ENCODE measurements at regions not wholly inside any gene's neighbourhood (a gene's known extent, or its start where the extent isn't known, plus 50 kb on each side); places are given as distances from the start of the nearest gene placed in this dataset.

DNA sequence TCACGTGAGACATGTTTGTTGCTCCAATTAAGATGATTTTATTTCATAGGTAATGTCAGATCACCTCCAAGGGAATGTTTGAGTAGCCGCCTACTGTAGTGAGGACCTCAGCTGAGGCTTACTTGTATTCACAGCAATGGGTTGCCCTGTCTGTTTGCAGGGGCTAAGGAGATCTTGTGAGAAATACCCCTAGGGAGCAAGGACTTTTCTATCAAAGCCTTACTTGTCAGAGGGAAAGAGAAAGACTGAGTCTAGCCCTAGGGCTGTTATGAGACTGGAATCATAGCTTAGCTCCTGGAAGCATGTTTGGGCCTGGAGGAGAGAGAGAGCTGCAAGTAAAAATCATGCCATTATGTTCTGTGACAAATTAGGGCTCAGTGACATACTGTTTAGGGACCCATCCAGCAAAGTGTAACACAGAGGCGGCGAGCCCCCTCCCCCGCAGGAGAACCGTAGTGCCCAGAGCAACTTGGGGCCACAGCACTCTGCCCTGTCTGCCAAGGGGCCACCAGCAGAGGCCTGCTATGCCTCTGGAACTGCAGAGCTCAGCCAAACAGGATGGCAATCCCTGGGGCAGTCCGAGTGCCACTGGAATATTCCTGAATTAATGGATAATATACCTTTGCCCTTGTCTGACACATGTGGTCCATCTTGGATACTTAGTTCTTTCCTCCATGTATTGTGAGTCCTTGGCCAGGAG lies 178.8 kb downstream of the DACT1 start:
- ATAC-seq (ENCODE audit: low FRiP score) (no peak), DNase-seq (ENCODE audit: low spot score) (no peak)
- TF ChIP-seq CTCF (IDR thresholded peaks at IDR 0.05), result no peak

DNA sequence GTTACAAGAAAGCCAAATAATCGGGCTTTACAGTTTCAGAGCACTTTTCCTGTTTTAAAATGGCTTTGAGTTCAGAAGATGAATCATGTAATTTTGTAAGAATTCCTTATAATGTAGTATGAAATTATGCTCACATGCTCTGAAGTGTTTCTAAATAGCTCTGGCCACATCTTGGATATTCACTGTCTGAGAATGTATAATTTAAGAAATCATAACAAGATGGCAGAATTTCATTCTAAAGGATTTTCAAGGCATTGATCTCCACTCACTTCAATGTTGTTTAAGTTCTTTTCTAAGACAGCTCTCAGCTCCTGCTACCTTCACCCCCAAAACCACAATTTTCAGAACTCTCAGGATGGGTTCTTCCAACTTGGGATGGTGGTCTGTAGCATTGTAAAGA lies 180.1 kb downstream of the DACT1 start:
- TF ChIP-seq CTCF (IDR thresholded peaks at IDR 0.05), result no peak
- no peak for DNase-seq (ENCODE audit: low spot score)
- ATAC-seq (ENCODE audit: low FRiP score), result no peak

DNA sequence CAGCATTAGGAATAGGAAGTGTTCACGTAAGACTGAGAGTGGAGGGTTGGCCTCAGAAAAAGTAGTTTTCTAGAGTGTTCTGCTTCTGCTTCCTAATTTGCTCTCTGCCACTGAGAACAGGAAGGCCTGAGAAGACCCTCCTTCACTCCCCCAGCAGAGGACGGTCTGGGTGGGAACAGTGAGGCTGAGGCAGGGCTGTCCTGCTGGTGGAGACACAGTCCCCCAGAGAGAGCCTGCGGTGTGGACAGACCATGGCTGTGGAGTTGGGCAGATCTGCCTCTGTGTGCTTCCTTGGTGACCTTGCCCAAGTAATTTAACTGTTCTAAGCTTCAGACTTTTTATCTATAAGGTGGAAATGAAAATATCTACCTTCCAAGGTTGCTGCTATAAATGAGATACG lies 182.3 kb downstream of the DACT1 start:
- DNase-seq (ENCODE audit: low spot score) (no peak), ATAC-seq (ENCODE audit: low FRiP score) (no peak)
- TF ChIP-seq CTCF (IDR thresholded peaks at IDR 0.05), result no peak

- no peak for TF ChIP-seq CTCF (IDR thresholded peaks at IDR 0.05)
- ATAC-seq (ENCODE audit: low FRiP score), result no peak
Measured at GRCh38 chr14:58821421-58821820, 183.7 kb downstream of the DACT1 start.

DNA sequence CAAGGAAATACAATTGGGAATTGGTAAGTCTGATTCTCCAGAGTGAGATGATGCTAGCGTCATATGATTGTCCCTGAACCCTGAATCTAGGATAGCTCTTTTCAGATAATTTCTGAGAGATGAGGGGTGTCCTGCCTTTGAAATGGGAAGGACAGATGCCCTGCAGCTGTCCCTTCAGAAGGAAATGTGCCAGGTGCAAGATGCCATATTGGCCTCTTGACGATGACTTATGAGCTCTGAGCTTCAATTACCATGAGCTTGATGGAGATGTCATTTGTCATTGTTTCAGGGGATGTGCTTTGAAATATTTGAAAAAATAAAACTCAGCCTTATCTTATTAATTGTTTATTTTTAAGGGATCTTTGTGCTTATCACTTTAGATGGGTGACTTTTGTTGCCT lies 185.1 kb downstream of the DACT1 start:
- DNase-seq (ENCODE audit: low spot score) (no peak), ATAC-seq (ENCODE audit: low FRiP score) (no peak)
- no peak for TF ChIP-seq CTCF (IDR thresholded peaks at IDR 0.05)

More at GRCh38 chr14:58821421-58821820, 183.7 kb downstream of the DACT1 start:
- DNase-seq (ENCODE audit: low spot score), result no peak

DNA sequence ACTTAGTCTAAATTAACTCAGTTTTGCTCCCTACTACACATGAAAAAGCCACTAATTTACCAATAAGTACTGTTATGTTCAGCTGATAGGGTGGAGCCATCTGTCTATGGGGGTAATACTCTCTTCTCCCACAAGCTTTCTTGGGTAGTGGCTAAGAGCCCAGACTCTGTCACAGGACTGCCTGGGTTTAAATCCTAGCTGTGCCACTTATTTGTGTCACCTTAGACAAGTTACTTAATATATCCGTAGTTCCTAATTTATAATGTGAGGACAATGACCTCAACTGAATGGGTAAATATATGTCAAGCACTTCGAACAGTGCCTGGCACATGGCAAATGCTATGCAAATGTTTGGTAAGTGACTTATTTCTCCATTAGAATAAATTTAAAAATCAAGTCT lies 185.6 kb downstream of the DACT1 start:
- TF ChIP-seq CTCF (IDR thresholded peaks at IDR 0.05), result no peak
- DNase-seq (ENCODE audit: low spot score) (no peak), ATAC-seq (ENCODE audit: low FRiP score) (no peak)

DNA sequence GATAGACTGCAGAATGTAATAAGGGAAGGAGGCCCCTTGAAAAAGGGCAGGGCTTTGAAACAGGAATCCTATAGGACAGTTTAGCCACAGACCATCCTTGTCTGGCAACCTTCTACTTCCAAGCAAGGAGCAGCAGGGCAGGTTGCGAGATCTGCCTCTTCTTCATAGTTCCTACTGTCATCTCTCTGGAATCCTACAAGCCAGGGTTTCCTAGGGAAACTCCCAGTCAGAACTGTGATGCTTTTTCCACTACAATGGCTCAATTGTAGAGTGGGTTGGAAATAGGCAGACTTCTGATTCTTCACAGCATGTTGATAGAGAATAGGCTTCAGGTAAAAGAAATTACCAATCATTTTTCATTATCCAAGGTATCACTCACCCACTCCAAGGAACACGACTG lies 186.3 kb downstream of the DACT1 start:
- ATAC-seq (ENCODE audit: low FRiP score) (no peak), DNase-seq (ENCODE audit: low spot score) (no peak)
- no peak for TF ChIP-seq CTCF (IDR thresholded peaks at IDR 0.05)

Data from omental fat pad (tissue), 3 donors.